ENCODE measurements at regions not wholly inside any gene's neighbourhood (a gene's known extent, or its start where the extent isn't known, plus 50 kb on each side); places are given as distances from the start of the nearest gene placed in this dataset.

GRCh38 chr16:29114574-29114973 is 129.7 kb downstream of the LAT start:
- TF ChIP-seq, protein P1, sequence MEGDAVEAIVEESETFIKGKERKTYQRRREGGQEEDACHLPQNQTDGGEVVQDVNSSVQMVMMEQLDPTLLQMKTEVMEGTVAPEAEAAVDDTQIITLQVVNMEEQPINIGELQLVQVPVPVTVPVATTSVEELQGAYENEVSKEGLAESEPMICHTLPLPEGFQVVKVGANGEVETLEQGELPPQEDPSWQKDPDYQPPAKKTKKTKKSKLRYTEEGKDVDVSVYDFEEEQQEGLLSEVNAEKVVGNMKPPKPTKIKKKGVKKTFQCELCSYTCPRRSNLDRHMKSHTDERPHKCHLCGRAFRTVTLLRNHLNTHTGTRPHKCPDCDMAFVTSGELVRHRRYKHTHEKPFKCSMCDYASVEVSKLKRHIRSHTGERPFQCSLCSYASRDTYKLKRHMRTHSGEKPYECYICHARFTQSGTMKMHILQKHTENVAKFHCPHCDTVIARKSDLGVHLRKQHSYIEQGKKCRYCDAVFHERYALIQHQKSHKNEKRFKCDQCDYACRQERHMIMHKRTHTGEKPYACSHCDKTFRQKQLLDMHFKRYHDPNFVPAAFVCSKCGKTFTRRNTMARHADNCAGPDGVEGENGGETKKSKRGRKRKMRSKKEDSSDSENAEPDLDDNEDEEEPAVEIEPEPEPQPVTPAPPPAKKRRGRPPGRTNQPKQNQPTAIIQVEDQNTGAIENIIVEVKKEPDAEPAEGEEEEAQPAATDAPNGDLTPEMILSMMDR (IDR thresholded peaks at IDR 0.05; ENCODE audit: insufficient read depth, low read length, poor library complexity, severe bottlenecking) = no peak
- TF ChIP-seq EZH2phosphoT487 (conservative IDR thresholded peaks at IDR 0.05; ENCODE audit: low read length) = no peak
